DND-41 (cell line): ENCODE measurements at regions not wholly inside any gene's neighbourhood (a gene's known extent, or its start where the extent isn't known, plus 50 kb on each side); places are given as distances from the start of the nearest gene placed in this dataset.

ENCODE experiments used
- ATAC-seq: fragments of 200-7000 bp; cut with Tn5 transposase; 3 replicates; pipeline ENCODE4 v1.9.1; 2021; ENCODE audit warnings: low read depth; ENCODE audit not compliant: insufficient read depth
- DNase-seq: peaks from one replicate; pipeline ENCODE4 v3.0.0-alpha.2; 2020
- H2AFZ ChIP-seq: 2 replicates; pipeline ENCODE4 v1.6.0; 2012; ENCODE audit warnings: low read depth, low read length
- H3K27ac ChIP-seq: 2 replicates; pipeline ENCODE4 v1.5.1; 2012; ENCODE audit warnings: low read length, inconsistent platforms
- H3K27me3 ChIP-seq: fragments of 200-600 bp; sonication (generic); 2 replicates; pipeline ENCODE4 v1.6.0; 2012; ENCODE audit warnings: low read length, mild to moderate bottlenecking, inconsistent platforms; ENCODE audit not compliant: insufficient read depth, poor library complexity
- H3K36me3 ChIP-seq: 2 replicates; pipeline ENCODE4 v1.5.1; 2012; ENCODE audit warnings: low read length, inconsistent platforms; ENCODE audit not compliant: insufficient read depth
- H3K4me1 ChIP-seq: 2 replicates; pipeline ENCODE4 v1.5.1; 2012; ENCODE audit warnings: mild to moderate bottlenecking, low read length; ENCODE audit not compliant: insufficient read depth
- H3K4me2 ChIP-seq: 2 replicates; pipeline ENCODE4 v1.6.0; 2012; ENCODE audit warnings: mild to moderate bottlenecking, moderate library complexity, low read length, inconsistent platforms; ENCODE audit not compliant: insufficient read depth
- H3K4me3 ChIP-seq, 2 experiments: fragments of 200-600 bp in 1 of 2; shearing (Covaris generic) in 1 of 2; 2 replicates each; pipeline ENCODE4 v1.5.1; 2012 to 2016; ENCODE audit warnings: inconsistent platforms in 2 of 2, low read length in 2 of 2, mild to moderate bottlenecking in 2 of 2, low read depth in 1 of 2, moderate library complexity in 1 of 2
- H3K79me2 ChIP-seq: 2 replicates; pipeline ENCODE4 v1.6.0; 2012; ENCODE audit warnings: low read length, inconsistent platforms; ENCODE audit not compliant: insufficient read depth
- H3K9ac ChIP-seq: 2 replicates; pipeline ENCODE4 v1.6.0; 2012; ENCODE audit warnings: low read depth, mild to moderate bottlenecking, inconsistent platforms, low read length, moderate library complexity
- H3K9me3 ChIP-seq: 2 replicates; pipeline ENCODE4 v1.5.1; 2012; ENCODE audit warnings: low read length, moderate library complexity, mild to moderate bottlenecking, inconsistent platforms; ENCODE audit not compliant: insufficient read depth, severe bottlenecking
- H4K20me1 ChIP-seq: 2 replicates; pipeline ENCODE4 v1.6.0; 2012; ENCODE audit warnings: low read length; ENCODE audit not compliant: insufficient read depth
- EZH2 ChIP-seq: IDR thresholded peaks from 3 replicates; pipeline ENCODE4 v1.6.1; 2012; ENCODE audit warnings: borderline replicate concordance, low read depth, mild to moderate bottlenecking, moderate library complexity, low read length, inconsistent platforms; ENCODE audit not compliant: severe bottlenecking
- TF ChIP-seq, protein P1 (sequence below): IDR thresholded peaks from 2 replicates; pipeline ENCODE4 v1.5.1; 2012; ENCODE audit warnings: borderline replicate concordance, low read length, moderate library complexity, mild to moderate bottlenecking; ENCODE audit not compliant: poor library complexity, severe bottlenecking; ENCODE audit errors: extremely low read depth

DNA sequence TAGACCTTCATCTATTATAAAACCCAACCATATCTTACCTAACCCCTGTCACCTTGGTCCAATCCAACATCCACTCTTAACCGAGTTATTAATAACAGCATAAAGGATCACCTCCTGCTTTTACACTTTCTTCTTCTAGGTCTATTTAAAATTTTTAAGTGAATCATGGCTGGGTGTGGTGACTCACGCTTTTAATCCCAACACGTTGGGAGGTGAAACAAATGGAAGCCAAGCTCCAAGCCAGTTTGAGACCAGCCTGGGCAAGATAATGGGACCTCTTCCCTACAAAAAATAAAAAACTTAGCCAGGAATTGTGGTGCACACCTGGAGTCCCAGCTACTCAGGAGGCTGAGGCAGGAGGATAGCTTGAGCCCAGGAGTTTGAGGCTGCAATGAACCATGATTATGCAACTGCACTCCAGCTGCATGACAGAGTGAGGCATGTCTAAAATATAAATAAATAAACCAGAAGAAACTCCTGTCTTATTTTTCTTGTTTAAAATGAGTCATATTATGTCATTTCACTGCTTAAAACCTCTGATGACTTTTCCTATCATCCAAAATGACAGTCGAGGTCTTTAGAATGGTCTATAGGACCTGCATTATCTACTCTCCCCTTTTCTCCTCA lies 188.4 kb downstream of the GASK1B start:
- DNase-seq (no peak), ATAC-seq (no peak)
- H3K9ac ChIP-seq, result no peak overlapping the region
- no peaks in the 10 kb centered on the region for H3K4me1 ChIP-seq
- no peak overlapping the region for H2AFZ ChIP-seq
- TF ChIP-seq, protein P1, sequence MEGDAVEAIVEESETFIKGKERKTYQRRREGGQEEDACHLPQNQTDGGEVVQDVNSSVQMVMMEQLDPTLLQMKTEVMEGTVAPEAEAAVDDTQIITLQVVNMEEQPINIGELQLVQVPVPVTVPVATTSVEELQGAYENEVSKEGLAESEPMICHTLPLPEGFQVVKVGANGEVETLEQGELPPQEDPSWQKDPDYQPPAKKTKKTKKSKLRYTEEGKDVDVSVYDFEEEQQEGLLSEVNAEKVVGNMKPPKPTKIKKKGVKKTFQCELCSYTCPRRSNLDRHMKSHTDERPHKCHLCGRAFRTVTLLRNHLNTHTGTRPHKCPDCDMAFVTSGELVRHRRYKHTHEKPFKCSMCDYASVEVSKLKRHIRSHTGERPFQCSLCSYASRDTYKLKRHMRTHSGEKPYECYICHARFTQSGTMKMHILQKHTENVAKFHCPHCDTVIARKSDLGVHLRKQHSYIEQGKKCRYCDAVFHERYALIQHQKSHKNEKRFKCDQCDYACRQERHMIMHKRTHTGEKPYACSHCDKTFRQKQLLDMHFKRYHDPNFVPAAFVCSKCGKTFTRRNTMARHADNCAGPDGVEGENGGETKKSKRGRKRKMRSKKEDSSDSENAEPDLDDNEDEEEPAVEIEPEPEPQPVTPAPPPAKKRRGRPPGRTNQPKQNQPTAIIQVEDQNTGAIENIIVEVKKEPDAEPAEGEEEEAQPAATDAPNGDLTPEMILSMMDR, result no peak
- no peak for TF ChIP-seq EZH2
- H4K20me1 ChIP-seq, result no peaks in the 10 kb centered on the region
- no peaks in the 10 kb centered on the region for H3K9me3 ChIP-seq
- H3K36me3 ChIP-seq, result no peaks in the 10 kb centered on the region
- H3K27me3 ChIP-seq, result no peaks in the 10 kb centered on the region
- H3K4me2 ChIP-seq, result no peak overlapping the region
- H3K27ac ChIP-seq, result no peak overlapping the region
- H3K79me2 ChIP-seq, result no peaks in the 10 kb centered on the region
- no peak overlapping the region for H3K4me3 ChIP-seq

DNA sequence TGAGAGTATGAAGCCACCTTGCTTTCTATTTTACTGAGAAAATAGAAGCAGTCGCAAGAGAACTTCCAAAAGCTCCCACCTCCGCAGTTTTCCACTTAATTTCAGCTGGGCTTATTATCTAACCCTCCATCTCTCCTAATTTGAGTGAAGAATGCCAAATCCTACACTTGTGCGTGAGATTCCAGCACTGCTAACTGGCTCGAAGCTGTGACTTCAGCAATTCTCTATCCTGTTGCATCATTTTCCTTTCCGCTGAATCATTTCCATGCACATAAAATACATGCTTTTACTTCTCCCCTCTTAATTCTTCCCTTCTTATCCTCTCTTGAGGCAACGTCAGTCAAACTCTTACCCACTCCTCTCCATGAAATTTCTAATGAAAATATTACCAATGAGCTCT lies 189.5 kb downstream of the GASK1B start:
- no peaks in the 10 kb centered on the region for H4K20me1 ChIP-seq
- no peak overlapping the region for H3K4me3 ChIP-seq
- no peak overlapping the region for H3K27ac ChIP-seq
- H3K4me2 ChIP-seq, result no peak overlapping the region
- no peaks in the 10 kb centered on the region for H3K36me3 ChIP-seq
- H3K79me2 ChIP-seq, result no peaks in the 10 kb centered on the region
- no peak overlapping the region for H3K9ac ChIP-seq
- no peak overlapping the region for H2AFZ ChIP-seq
- no peak for ATAC-seq
- TF ChIP-seq, protein P1, result no peak
- TF ChIP-seq EZH2, result no peak
- no peaks in the 10 kb centered on the region for H3K4me1 ChIP-seq
- no peak for DNase-seq
- H3K9me3 ChIP-seq, result no peaks in the 10 kb centered on the region
- no peaks in the 10 kb centered on the region for H3K27me3 ChIP-seq

GRCh38 chr4:157980158-157980557 lies 192.7 kb downstream of the GASK1B start:
- Histone ChIP-seq H3K4me3 (no peak overlapping the region), H3K27ac (no peak overlapping the region), H3K36me3 (no peaks in the 10 kb centered on the region), H3K4me1 (no peaks in the 10 kb centered on the region), H3K4me2 (no peak overlapping the region), H3K9me3 (no peaks in the 10 kb centered on the region), H3K27me3 (no peaks in the 10 kb centered on the region), H4K20me1 (no peaks in the 10 kb centered on the region), H3K9ac (no peak overlapping the region), H3K79me2 (no peaks in the 10 kb centered on the region), H2AFZ (no peak overlapping the region)
- DNase-seq (no peak), ATAC-seq (no peak)
- TF ChIP-seq, protein P1, result no peak
- no peak for TF ChIP-seq EZH2
